ENCODE measurements at regions not wholly inside any gene's neighbourhood (a gene's known extent, or its start where the extent isn't known, plus 50 kb on each side); places are given as distances from the start of the nearest gene placed in this dataset.

DNA sequence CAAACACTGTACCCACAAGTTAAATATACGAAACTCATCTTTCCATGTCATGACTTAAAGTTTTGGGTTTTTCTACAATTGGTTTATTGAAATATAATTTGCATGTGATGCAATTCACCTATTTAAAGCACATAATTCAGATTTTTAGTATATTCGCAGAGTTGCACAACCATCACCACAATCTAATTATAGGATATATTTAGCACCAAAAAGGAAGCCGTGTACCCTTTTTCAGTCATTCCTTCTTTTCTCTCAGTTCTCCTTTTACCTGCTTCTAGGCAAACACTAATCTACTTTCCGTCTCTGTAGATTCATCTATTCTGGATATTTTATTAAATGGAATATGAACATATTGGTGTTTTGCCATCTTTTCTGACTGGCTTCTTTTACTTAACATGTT lies 1458.1 kb upstream of the TENM4 start:
- TF ChIP-seq, protein P1, sequence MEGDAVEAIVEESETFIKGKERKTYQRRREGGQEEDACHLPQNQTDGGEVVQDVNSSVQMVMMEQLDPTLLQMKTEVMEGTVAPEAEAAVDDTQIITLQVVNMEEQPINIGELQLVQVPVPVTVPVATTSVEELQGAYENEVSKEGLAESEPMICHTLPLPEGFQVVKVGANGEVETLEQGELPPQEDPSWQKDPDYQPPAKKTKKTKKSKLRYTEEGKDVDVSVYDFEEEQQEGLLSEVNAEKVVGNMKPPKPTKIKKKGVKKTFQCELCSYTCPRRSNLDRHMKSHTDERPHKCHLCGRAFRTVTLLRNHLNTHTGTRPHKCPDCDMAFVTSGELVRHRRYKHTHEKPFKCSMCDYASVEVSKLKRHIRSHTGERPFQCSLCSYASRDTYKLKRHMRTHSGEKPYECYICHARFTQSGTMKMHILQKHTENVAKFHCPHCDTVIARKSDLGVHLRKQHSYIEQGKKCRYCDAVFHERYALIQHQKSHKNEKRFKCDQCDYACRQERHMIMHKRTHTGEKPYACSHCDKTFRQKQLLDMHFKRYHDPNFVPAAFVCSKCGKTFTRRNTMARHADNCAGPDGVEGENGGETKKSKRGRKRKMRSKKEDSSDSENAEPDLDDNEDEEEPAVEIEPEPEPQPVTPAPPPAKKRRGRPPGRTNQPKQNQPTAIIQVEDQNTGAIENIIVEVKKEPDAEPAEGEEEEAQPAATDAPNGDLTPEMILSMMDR (IDR thresholded peaks at IDR 0.05): no peak
- no peak for TF ChIP-seq EZH2phosphoT487 (IDR thresholded peaks at IDR 0.05)
- no peak for TF ChIP-seq EZH2 (IDR thresholded peaks at IDR 0.05)

Measured in neural progenitor cell (in vitro differentiated cells).